GM18505 (cell line): ENCODE measurements at regions not wholly inside any gene's neighbourhood (a gene's known extent, or its start where the extent isn't known, plus 50 kb on each side); places are given as distances from the start of the nearest gene placed in this dataset.

Source experiments
- ATAC-seq: cut with Tn5 transposase; IDR thresholded peaks from one replicate; pipeline ENCODE4 v1.9.1; 2021; ENCODE audit not compliant: unreplicated experiment
- POLR2A ChIP-seq: IDR thresholded peaks from 4 replicates; pipeline ENCODE4 v1.6.1; 2011; ENCODE audit warnings: borderline replicate concordance; ENCODE audit not compliant: insufficient read depth, insufficient read length; ENCODE audit errors: extremely low read depth

DNA sequence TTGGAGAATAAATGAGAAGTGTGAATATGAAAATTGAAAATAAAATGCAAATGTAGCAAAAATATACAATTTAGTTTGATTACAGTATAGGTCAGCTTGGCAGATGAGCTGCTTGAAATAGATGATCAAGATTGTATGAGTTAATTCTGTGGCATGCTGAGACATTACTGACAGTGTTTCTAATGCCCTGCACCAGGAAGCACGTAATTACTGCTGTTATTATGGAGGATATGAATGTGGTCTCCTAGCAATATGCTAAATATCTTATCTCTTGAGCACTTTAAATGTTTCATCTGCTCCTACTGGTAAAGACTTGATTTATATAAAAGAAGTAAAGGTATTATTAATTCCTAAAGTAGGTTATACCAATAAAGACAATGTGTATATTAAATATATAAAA lies 1015.5 kb downstream of the PLOD2 start:
- ATAC-seq: no peak
- no peak for TF ChIP-seq POLR2A

GRCh38 chr3:145159640-145160039 lies 1001.3 kb downstream of the PLOD2 start:
- no peak for TF ChIP-seq POLR2A
- no peak for ATAC-seq

DNA sequence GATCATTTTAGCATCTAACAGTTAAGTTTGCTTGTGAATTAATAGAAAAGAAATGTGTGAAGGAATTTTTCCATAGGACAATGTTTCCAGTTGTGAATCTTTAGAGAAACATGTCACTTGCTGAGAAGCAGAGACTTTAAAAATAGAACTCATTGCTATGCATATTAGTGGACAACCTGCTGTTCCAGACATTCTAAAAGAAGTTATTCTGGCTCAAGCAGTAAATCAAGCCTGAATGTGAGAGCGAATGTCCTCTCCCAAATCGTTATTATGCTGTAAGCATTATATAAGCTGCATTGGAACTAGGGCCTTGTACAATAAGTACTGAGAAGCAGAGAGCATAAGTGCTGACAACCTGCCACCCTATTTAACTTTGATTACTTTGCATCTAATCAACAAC lies 990.9 kb downstream of the PLOD2 start:
- no peak for ATAC-seq
- TF ChIP-seq POLR2A: no peak

- ATAC-seq: no peak
- no peak for TF ChIP-seq POLR2A
Measured at GRCh38 chr3:145175626-145176025, 985.4 kb downstream of the PLOD2 start.

GRCh38 chr3:145176907-145177306 lies 984.1 kb downstream of the PLOD2 start:
- ATAC-seq: no peak
- TF ChIP-seq POLR2A: no peak

GRCh38 chr3:145177828-145178227 lies 983.2 kb downstream of the PLOD2 start:
- no peak for TF ChIP-seq POLR2A
- no peak for ATAC-seq

DNA sequence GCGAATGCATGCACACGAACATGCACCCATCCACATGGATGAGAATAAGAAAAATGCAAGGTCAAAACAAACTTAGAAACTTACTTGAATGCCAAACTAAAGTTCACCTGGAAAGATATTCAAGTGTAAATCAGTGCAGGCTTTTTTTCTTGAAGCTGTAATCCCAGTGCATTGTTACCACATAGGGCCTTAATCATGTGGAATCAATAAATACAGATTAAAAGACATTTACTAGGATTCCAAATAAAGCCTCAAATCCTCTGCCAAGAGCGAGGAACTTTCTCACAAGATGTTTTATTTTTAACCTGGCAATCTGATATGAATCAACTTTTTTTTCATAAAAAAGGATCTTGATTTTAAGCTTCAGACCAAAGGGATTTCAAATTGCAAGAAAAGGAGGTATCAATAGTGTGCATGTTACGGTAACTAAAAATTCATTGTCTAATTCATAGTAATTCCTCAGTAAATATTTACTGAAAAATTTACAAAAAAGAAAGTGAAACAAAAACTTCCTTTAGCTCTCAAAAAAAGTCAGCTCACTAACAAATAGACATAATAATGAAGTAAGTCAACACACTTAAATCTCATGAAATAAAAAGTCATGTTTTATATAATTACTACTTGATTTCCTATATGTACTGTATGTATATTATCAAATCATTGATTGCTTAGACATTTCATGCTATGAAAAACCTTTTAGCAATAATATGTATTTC lies 978.6 kb downstream of the PLOD2 start:
- TF ChIP-seq POLR2A: no peak
- no peak for ATAC-seq

DNA sequence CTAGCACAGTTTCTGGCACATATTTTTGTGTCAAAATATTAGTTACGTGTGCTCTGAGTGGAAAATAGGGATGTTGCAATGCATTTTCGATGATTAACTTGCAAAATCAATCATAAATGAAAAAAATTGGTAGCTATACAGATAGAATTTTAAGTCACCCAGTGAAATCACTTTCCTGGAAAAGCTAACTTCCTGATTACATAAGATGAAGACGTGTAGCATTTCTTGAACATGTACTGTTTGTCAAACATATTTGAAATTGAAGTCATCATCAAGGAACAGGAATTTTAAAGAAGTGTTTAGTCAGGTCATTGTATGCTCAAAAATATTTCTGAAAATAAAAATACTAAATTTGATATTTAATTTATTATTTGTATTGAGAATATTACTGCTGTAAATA lies 977.7 kb downstream of the PLOD2 start:
- no peak for TF ChIP-seq POLR2A
- ATAC-seq: no peak

DNA sequence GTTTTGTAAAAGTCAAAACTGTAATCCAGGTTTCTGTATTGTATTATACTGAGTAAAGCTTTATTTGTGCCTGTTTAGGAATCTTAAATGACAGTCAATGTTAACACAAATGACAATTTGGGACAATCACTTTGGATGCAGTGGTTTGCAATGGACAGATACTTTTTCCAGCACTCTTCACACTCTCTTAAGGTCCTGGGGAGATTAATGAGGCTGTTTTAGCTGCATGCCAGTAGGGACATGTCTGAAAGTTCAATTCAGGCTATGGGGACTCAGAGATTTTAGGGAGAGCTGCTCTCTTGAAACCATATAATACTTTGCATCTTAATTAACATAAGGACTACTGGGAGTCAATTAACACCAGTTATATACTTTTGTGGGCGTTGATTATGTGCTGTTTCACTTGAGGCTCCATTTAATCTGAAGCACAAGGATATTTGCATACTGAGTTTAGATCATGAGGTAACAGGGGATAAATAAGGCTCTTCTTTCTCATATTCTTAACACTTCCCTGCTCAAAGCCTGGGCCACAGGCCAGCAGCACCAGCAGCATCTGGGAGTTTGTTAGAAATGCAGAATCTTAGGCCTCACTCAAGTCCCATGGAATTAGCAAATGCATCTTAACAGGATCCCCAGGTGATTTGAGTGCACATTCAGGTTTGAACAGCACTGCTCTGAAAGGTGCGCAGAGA lies 972.8 kb downstream of the PLOD2 start:
- TF ChIP-seq POLR2A: no peak
- no peak for ATAC-seq

GRCh38 chr3:145190138-145190537 lies 970.8 kb downstream of the PLOD2 start:
- no peak for TF ChIP-seq POLR2A
- ATAC-seq: no peak

DNA sequence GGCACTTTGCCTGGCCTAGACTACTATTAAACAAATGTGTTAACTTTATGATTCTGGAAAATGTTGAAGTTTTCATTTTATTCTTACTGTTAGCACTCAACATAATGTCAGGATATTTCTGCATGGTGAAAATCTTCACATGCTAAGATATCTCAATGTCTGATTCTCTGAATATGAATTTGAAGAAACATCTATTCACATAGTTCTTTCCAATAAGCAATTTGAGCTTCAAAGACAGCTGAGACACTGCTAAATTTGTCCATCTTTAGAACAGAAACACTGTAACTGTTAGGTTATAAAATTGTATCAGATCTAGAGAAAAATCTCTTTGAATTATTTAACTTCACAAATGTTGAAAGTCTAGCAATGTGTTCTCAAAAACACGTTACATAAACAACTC lies 970.2 kb downstream of the PLOD2 start:
- no peak for ATAC-seq
- no peak for TF ChIP-seq POLR2A

- TF ChIP-seq POLR2A: no peak
- ATAC-seq: no peak
Measured at GRCh38 chr3:145191543-145191942, 969.4 kb downstream of the PLOD2 start.

GRCh38 chr3:145197051-145197820 lies 963.7 kb downstream of the PLOD2 start:
- ATAC-seq: no peak
- TF ChIP-seq POLR2A: no peak

DNA sequence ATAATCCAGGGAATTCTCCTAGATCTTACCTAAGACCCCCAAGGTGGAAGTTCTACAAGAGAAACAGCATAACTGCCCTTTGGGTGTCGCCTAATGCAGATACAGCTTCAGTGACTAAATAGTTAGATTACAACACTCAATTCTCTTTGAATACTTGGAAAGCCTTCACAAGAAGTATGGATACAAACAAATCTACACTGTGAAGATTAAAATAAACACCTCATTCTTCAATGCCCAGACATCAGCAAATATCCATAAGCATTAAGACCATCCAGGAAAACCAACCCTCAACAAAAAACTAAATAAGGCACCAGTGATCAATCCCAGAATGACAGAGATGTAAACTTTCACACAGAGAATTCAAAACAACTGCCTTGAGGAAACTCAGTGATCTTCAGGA lies 963.2 kb downstream of the PLOD2 start:
- no peak for TF ChIP-seq POLR2A
- ATAC-seq: no peak
